DND-41 (cell line): ENCODE measurements at regions not wholly inside any gene's neighbourhood (a gene's known extent, or its start where the extent isn't known, plus 50 kb on each side); places are given as distances from the start of the nearest gene placed in this dataset.

Experiments
- ATAC-seq: fragments of 200-7000 bp; cut with Tn5 transposase; 3 replicates; pipeline ENCODE4 v1.9.1; 2021; ENCODE audit warnings: low read depth; ENCODE audit not compliant: insufficient read depth
- DNase-seq: peaks from one replicate; pipeline ENCODE4 v3.0.0-alpha.2; 2020
- H2AFZ ChIP-seq: 2 replicates; pipeline ENCODE4 v1.6.0; 2012; ENCODE audit warnings: low read depth, low read length
- H3K27ac ChIP-seq: 2 replicates; pipeline ENCODE4 v1.5.1; 2012; ENCODE audit warnings: low read length, inconsistent platforms
- H3K27me3 ChIP-seq: fragments of 200-600 bp; sonication (generic); 2 replicates; pipeline ENCODE4 v1.6.0; 2012; ENCODE audit warnings: low read length, mild to moderate bottlenecking, inconsistent platforms; ENCODE audit not compliant: insufficient read depth, poor library complexity
- H3K36me3 ChIP-seq: 2 replicates; pipeline ENCODE4 v1.5.1; 2012; ENCODE audit warnings: low read length, inconsistent platforms; ENCODE audit not compliant: insufficient read depth
- H3K4me1 ChIP-seq: 2 replicates; pipeline ENCODE4 v1.5.1; 2012; ENCODE audit warnings: mild to moderate bottlenecking, low read length; ENCODE audit not compliant: insufficient read depth
- H3K4me2 ChIP-seq: 2 replicates; pipeline ENCODE4 v1.6.0; 2012; ENCODE audit warnings: mild to moderate bottlenecking, moderate library complexity, low read length, inconsistent platforms; ENCODE audit not compliant: insufficient read depth
- H3K4me3 ChIP-seq, 2 experiments: fragments of 200-600 bp in 1 of 2; shearing (Covaris generic) in 1 of 2; 2 replicates each; pipeline ENCODE4 v1.5.1; 2012 to 2016; ENCODE audit warnings: inconsistent platforms in 2 of 2, low read length in 2 of 2, mild to moderate bottlenecking in 2 of 2, low read depth in 1 of 2, moderate library complexity in 1 of 2
- H3K79me2 ChIP-seq: 2 replicates; pipeline ENCODE4 v1.6.0; 2012; ENCODE audit warnings: low read length, inconsistent platforms; ENCODE audit not compliant: insufficient read depth
- H3K9ac ChIP-seq: 2 replicates; pipeline ENCODE4 v1.6.0; 2012; ENCODE audit warnings: low read depth, mild to moderate bottlenecking, inconsistent platforms, low read length, moderate library complexity
- H3K9me3 ChIP-seq: 2 replicates; pipeline ENCODE4 v1.5.1; 2012; ENCODE audit warnings: low read length, moderate library complexity, mild to moderate bottlenecking, inconsistent platforms; ENCODE audit not compliant: insufficient read depth, severe bottlenecking
- H4K20me1 ChIP-seq: 2 replicates; pipeline ENCODE4 v1.6.0; 2012; ENCODE audit warnings: low read length; ENCODE audit not compliant: insufficient read depth
- EZH2 ChIP-seq: IDR thresholded peaks from 3 replicates; pipeline ENCODE4 v1.6.1; 2012; ENCODE audit warnings: borderline replicate concordance, low read depth, mild to moderate bottlenecking, moderate library complexity, low read length, inconsistent platforms; ENCODE audit not compliant: severe bottlenecking
- TF ChIP-seq, protein P1 (sequence below): IDR thresholded peaks from 2 replicates; pipeline ENCODE4 v1.5.1; 2012; ENCODE audit warnings: borderline replicate concordance, low read length, moderate library complexity, mild to moderate bottlenecking; ENCODE audit not compliant: poor library complexity, severe bottlenecking; ENCODE audit errors: extremely low read depth

DNA sequence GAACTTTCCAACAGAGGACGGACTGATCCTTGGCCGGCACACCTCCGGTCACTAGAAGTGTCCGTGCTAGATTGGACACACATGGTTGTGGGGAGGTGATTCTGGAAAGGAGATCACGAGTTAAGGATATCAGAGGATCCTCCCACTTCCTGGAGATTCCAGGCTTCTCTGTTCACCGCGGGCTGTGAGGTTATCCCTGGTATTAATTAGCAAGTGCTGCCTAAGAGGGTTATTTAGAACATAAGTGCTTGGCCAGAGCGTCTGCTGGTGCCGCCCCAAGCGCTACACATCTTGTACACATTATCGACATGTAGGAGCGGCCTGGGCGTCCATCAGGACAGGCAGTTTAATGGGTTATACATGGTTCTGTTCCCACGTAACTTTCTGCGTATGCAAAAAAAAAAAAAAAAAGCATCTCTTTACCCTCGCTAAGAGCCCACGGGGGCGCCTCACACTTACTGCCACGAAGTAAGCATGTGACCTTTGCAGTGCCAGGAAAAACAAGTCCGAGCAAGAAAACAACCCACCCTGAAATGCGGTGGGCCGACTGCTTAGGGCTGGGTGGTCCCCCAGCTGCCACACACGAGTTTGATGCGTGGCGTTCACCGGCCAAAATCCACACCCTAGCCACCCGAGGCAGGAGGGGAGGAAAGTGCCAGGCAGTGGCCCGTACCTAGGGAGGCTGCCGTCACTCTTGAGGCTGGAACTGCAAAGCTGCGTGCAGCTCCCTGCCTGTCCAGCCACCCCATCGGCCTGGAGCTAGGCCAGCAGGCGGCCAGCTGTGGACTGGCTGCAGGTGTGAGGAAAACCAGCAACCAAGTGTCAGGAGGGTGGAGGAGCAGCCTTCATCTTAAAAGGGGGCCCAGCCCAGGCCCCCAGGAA lies 78.0 kb downstream of the CPN2 start:
- no peak overlapping the region for H3K4me3 ChIP-seq
- no peaks in the 10 kb centered on the region for H3K36me3 ChIP-seq
- H3K79me2 ChIP-seq, result no peaks in the 10 kb centered on the region
- H3K4me2 ChIP-seq, result no peak overlapping the region
- H3K9ac ChIP-seq, result no peak overlapping the region
- DNase-seq, result no peak
- H3K9me3 ChIP-seq, result no peaks in the 10 kb centered on the region
- TF ChIP-seq, protein P1, sequence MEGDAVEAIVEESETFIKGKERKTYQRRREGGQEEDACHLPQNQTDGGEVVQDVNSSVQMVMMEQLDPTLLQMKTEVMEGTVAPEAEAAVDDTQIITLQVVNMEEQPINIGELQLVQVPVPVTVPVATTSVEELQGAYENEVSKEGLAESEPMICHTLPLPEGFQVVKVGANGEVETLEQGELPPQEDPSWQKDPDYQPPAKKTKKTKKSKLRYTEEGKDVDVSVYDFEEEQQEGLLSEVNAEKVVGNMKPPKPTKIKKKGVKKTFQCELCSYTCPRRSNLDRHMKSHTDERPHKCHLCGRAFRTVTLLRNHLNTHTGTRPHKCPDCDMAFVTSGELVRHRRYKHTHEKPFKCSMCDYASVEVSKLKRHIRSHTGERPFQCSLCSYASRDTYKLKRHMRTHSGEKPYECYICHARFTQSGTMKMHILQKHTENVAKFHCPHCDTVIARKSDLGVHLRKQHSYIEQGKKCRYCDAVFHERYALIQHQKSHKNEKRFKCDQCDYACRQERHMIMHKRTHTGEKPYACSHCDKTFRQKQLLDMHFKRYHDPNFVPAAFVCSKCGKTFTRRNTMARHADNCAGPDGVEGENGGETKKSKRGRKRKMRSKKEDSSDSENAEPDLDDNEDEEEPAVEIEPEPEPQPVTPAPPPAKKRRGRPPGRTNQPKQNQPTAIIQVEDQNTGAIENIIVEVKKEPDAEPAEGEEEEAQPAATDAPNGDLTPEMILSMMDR, result no peak
- no peak for TF ChIP-seq EZH2
- H3K27me3 ChIP-seq, result no peaks in the 10 kb centered on the region
- no peak for ATAC-seq
- H4K20me1 ChIP-seq, result no peaks in the 10 kb centered on the region
- no peak overlapping the region for H2AFZ ChIP-seq
- H3K27ac ChIP-seq, result 0 out of 2 replicates have a peak overlapping the region, but pooled peaks have one; percentile 6
- peaks cover 12% of the 10 kb centered on the region for H3K4me1 ChIP-seq

GRCh38 chr3:194273743-194274310 lies 77.3 kb downstream of the CPN2 start:
- H3K27ac ChIP-seq, result no peak overlapping the region
- H3K4me1 ChIP-seq, result peaks cover 16% of the 10 kb centered on the region
- H3K4me2 ChIP-seq, result no peak overlapping the region
- DNase-seq, result no peak
- H3K27me3 ChIP-seq, result no peaks in the 10 kb centered on the region
- ATAC-seq, result no peak
- no peak overlapping the region for H3K4me3 ChIP-seq
- H3K36me3 ChIP-seq, result no peaks in the 10 kb centered on the region
- H3K9ac ChIP-seq, result no peak overlapping the region
- no peaks in the 10 kb centered on the region for H4K20me1 ChIP-seq
- no peaks in the 10 kb centered on the region for H3K9me3 ChIP-seq
- no peaks in the 10 kb centered on the region for H3K79me2 ChIP-seq
- H2AFZ ChIP-seq, result no peak overlapping the region
- no peak for TF ChIP-seq EZH2
- TF ChIP-seq, protein P1, result no peak

DNA sequence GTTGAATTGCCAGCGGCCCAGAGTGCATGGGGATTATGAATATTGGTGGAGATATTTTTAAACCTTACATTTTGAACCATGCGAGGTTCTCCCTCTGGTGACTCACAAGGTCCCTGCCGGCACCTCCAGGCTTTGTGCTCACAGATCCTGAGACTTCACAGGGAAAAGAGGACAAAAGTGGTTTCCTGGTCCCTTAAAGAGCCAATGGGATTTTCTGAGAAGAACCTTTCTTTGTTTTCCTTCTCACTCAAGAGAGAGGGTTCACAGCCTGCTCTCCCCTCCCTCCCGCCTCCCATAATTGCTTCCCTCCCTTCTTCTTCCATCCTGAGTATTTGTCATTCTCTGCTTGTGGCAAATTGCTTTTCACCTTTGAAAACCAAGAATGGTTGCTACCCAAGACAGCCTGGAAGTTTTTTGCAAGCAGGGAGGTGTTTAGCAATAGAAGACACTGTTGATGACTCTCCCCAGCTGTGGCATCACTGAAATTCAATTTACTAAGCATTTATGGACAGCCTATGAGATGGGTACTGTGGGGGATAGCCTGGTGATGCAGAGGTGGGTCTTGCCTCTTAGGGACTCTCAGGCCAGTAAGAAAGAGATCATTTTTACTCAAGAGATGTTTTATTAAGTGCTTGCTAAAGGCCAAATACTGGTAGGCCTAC lies 76.6 kb downstream of the CPN2 start:
- H3K4me2 ChIP-seq, result no peak overlapping the region
- no peaks in the 10 kb centered on the region for H3K36me3 ChIP-seq
- no peak overlapping the region for H3K4me3 ChIP-seq
- H3K4me1 ChIP-seq, result peaks cover 16% of the 10 kb centered on the region
- ATAC-seq, result no peak
- H3K27ac ChIP-seq, result 0 out of 2 replicates have a peak overlapping the region, but pooled peaks have one; percentile 4
- no peak overlapping the region for H2AFZ ChIP-seq
- no peaks in the 10 kb centered on the region for H3K27me3 ChIP-seq
- no peak for TF ChIP-seq EZH2
- TF ChIP-seq, protein P1, result no peak
- no peaks in the 10 kb centered on the region for H4K20me1 ChIP-seq
- no peaks in the 10 kb centered on the region for H3K9me3 ChIP-seq
- no peak for DNase-seq
- no peak overlapping the region for H3K9ac ChIP-seq
- H3K79me2 ChIP-seq, result no peaks in the 10 kb centered on the region
